ENCODE measurements at regions not wholly inside any gene's neighbourhood (a gene's known extent, or its start where the extent isn't known, plus 50 kb on each side); places are given as distances from the start of the nearest gene placed in this dataset.

GRCh38 chr1:30010506-30011106 is 712.8 kb downstream of the MATN1 start:
- Histone ChIP-seq H3K27ac (ENCODE audit: low read length) (no peak overlapping the region), H3K9me3 (replicated peaks; ENCODE audit: control insufficient read depth, low read depth, low read length) (no peaks in the 10 kb centered on the region), H3K27me3 (ENCODE audit: control insufficient read depth, insufficient read depth, low read length) (no peaks in the 10 kb centered on the region), H3K4me1 (ENCODE audit: control insufficient read depth, insufficient read depth, low read length) (no peaks in the 10 kb centered on the region), H3K36me3 (ENCODE audit: control insufficient read depth, insufficient read depth, low read length) (no peaks in the 10 kb centered on the region), H3K4me3 (ENCODE audit: low read length) (no peak overlapping the region)
- DNase-seq: no peak
- 70% methylated on average over 16 of the region's 16 CpGs for WGBS (ENCODE audit: insufficient coverage)

GRCh38 chr1:30009720-30010119 is 713.7 kb downstream of the MATN1 start:
- H3K27me3 ChIP-seq (ENCODE audit: control insufficient read depth, insufficient read depth, low read length): no peaks in the 10 kb centered on the region
- no peaks in the 10 kb centered on the region for H3K36me3 ChIP-seq (ENCODE audit: control insufficient read depth, insufficient read depth, low read length)
- H3K4me3 ChIP-seq (ENCODE audit: low read length): no peak overlapping the region
- DNase-seq: no peak
- no peaks in the 10 kb centered on the region for H3K4me1 ChIP-seq (ENCODE audit: control insufficient read depth, insufficient read depth, low read length)
- 19% methylated on average over 2 of the region's 2 CpGs for WGBS (ENCODE audit: insufficient coverage)
- H3K9me3 ChIP-seq (replicated peaks; ENCODE audit: control insufficient read depth, low read depth, low read length): no peaks in the 10 kb centered on the region
- no peak overlapping the region for H3K27ac ChIP-seq (ENCODE audit: low read length)

GRCh38 chr1:30008998-30009657 is 714.3 kb downstream of the MATN1 start:
- no peaks in the 10 kb centered on the region for H3K36me3 ChIP-seq (ENCODE audit: control insufficient read depth, insufficient read depth, low read length)
- no peaks in the 10 kb centered on the region for H3K27me3 ChIP-seq (ENCODE audit: control insufficient read depth, insufficient read depth, low read length)
- no peak for DNase-seq
- no peak overlapping the region for H3K27ac ChIP-seq (ENCODE audit: low read length)
- H3K4me3 ChIP-seq (ENCODE audit: low read length): no peak overlapping the region
- no peaks in the 10 kb centered on the region for H3K9me3 ChIP-seq (replicated peaks; ENCODE audit: control insufficient read depth, low read depth, low read length)
- WGBS (ENCODE audit: insufficient coverage): 62% methylated on average over 10 of the region's 12 CpGs
- no peaks in the 10 kb centered on the region for H3K4me1 ChIP-seq (ENCODE audit: control insufficient read depth, insufficient read depth, low read length)

GRCh38 chr1:30008372-30008997 is 714.9 kb downstream of the MATN1 start:
- Histone ChIP-seq H3K9me3 (replicated peaks; ENCODE audit: control insufficient read depth, low read depth, low read length) (no peaks in the 10 kb centered on the region), H3K27ac (ENCODE audit: low read length) (no peak overlapping the region), H3K4me1 (ENCODE audit: control insufficient read depth, insufficient read depth, low read length) (no peaks in the 10 kb centered on the region), H3K4me3 (ENCODE audit: low read length) (no peak overlapping the region), H3K27me3 (ENCODE audit: control insufficient read depth, insufficient read depth, low read length) (no peaks in the 10 kb centered on the region), H3K36me3 (ENCODE audit: control insufficient read depth, insufficient read depth, low read length) (no peaks in the 10 kb centered on the region)
- DNase-seq: no peak
- 22% methylated on average over 4 of the region's 6 CpGs for WGBS (ENCODE audit: insufficient coverage)

DNA sequence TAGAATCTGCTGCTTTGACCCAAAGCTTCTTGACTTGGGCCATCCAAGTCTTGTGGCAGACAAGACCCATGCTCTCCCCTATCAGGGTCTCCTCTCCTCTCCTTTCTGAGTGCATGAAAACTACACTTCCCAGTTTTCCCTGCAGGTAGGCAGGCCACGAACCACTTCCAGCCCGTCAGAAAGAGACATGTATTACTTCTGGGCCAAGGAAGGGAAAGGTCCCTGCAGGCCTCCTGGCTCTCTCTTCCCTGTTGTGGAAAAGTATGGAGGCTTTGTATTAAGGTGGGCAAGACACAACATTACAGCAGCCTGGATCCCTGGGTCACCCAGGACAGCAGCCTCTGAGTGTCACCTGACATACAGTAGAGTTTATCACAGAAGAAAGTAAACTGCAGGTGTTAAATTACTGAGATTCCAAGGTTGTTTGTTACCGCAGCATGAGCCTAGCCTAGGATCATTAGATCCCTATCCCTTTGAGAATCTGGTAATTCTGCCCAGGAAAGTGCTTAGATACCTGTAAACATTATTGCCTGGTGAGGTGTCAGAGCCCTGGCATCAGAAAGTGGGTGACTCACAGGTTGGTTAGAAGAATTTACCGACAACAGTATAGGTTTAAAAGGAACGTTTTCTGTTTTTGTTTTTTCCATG is 717.3 kb downstream of the MATN1 start:
- H3K36me3 ChIP-seq (ENCODE audit: control insufficient read depth, insufficient read depth, low read length): no peaks in the 10 kb centered on the region
- no peak for DNase-seq
- H3K4me3 ChIP-seq (ENCODE audit: low read length): no peak overlapping the region
- no CpG with 5 or more reads among the region's 5 CpGs for WGBS (ENCODE audit: insufficient coverage)
- H3K4me1 ChIP-seq (ENCODE audit: control insufficient read depth, insufficient read depth, low read length): no peaks in the 10 kb centered on the region
- H3K27ac ChIP-seq (ENCODE audit: low read length): no peak overlapping the region
- H3K9me3 ChIP-seq (replicated peaks; ENCODE audit: control insufficient read depth, low read depth, low read length): no peaks in the 10 kb centered on the region
- no peaks in the 10 kb centered on the region for H3K27me3 ChIP-seq (ENCODE audit: control insufficient read depth, insufficient read depth, low read length)

- H3K4me3 ChIP-seq (ENCODE audit: low read length): no peak overlapping the region
- no peaks in the 10 kb centered on the region for H3K9me3 ChIP-seq (replicated peaks; ENCODE audit: control insufficient read depth, low read depth, low read length)
- no peaks in the 10 kb centered on the region for H3K27me3 ChIP-seq (ENCODE audit: control insufficient read depth, insufficient read depth, low read length)
- DNase-seq: no peak
- 94% methylated on average over 3 of the region's 5 CpGs for WGBS (ENCODE audit: insufficient coverage)
- no peaks in the 10 kb centered on the region for H3K36me3 ChIP-seq (ENCODE audit: control insufficient read depth, insufficient read depth, low read length)
- H3K27ac ChIP-seq (ENCODE audit: low read length): no peak overlapping the region
- H3K4me1 ChIP-seq (ENCODE audit: control insufficient read depth, insufficient read depth, low read length): no peaks in the 10 kb centered on the region
These were observed 721.7 kb downstream of the MATN1 start for GRCh38 chr1:30001732-30002039.

DNA sequence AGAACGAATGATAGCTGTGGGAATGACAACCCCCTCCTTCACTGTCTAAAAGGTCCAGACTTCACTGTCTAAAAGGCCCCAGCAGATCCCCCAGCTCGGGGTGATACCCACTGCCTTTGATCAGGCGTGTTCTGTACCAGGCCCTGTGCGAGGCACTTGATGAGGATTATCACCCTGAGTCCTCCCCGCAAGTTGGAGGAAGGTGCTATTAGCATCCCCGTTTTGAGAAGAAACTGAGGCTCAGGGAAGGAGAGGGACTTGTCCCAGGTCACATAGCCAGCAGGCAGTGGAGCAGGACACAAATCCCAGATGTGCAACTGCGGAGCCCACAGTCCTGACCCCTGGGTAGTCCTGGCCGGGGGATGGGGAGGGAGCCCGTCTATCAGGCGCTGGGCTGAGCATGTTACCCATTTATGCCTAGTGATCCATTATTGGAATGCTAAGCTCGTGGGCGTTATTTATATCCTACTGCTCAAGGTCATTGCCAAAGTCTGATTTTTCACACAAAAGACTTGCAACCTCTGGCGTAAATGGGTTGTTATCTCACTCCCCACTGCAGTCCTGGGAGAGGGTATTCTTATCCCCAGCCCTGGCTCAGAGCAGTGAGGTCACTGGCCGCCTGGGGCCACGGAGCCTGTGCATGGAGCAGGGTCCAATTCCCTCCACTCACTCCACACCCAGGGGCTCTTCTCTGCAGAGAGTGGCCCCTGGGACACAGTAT is 722.2 kb downstream of the MATN1 start:
- Histone ChIP-seq H3K4me1 (ENCODE audit: control insufficient read depth, insufficient read depth, low read length) (no peaks in the 10 kb centered on the region), H3K4me3 (ENCODE audit: low read length) (no peak overlapping the region), H3K36me3 (ENCODE audit: control insufficient read depth, insufficient read depth, low read length) (no peaks in the 10 kb centered on the region), H3K9me3 (replicated peaks; ENCODE audit: control insufficient read depth, low read depth, low read length) (no peaks in the 10 kb centered on the region), H3K27me3 (ENCODE audit: control insufficient read depth, insufficient read depth, low read length) (no peaks in the 10 kb centered on the region), H3K27ac (ENCODE audit: low read length) (no peak overlapping the region)
- WGBS (ENCODE audit: insufficient coverage): 62% methylated on average over 12 of the region's 15 CpGs
- DNase-seq: no peak

DNA sequence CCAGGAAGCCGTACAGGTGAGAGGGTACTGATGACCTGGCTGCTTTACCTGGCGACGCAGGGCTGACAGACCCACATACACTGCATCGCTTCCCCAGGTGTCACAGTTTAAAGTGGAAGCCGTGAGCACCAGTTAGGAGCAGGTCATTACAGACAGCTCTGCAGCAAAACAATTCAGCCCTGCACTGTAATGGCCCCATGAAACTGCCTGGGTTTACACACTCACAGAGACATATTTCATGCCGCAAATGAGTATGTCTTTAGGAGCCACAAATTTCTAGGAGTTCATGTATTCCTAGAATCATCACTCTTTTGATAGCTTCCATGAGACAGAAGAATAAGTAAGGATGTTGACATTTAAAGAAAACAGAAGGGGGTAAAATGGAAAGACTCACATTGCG is 723.1 kb downstream of the MATN1 start:
- Histone ChIP-seq H3K27me3 (ENCODE audit: control insufficient read depth, insufficient read depth, low read length) (no peaks in the 10 kb centered on the region), H3K4me1 (ENCODE audit: control insufficient read depth, insufficient read depth, low read length) (no peaks in the 10 kb centered on the region), H3K4me3 (ENCODE audit: low read length) (no peak overlapping the region), H3K27ac (ENCODE audit: low read length) (no peak overlapping the region), H3K36me3 (ENCODE audit: control insufficient read depth, insufficient read depth, low read length) (no peaks in the 10 kb centered on the region), H3K9me3 (replicated peaks; ENCODE audit: control insufficient read depth, low read depth, low read length) (no peaks in the 10 kb centered on the region)
- 89% methylated on average over 5 of the region's 7 CpGs for WGBS (ENCODE audit: insufficient coverage)
- DNase-seq: no peak

- H3K4me1 ChIP-seq (ENCODE audit: control insufficient read depth, insufficient read depth, low read length): no peaks in the 10 kb centered on the region
- no peaks in the 10 kb centered on the region for H3K36me3 ChIP-seq (ENCODE audit: control insufficient read depth, insufficient read depth, low read length)
- no peaks in the 10 kb centered on the region for H3K27me3 ChIP-seq (ENCODE audit: control insufficient read depth, insufficient read depth, low read length)
- H3K9me3 ChIP-seq (replicated peaks; ENCODE audit: control insufficient read depth, low read depth, low read length): no peaks in the 10 kb centered on the region
- DNase-seq: no peak
- WGBS (ENCODE audit: insufficient coverage): no CpG with 5 or more reads among the region's 1 CpG
- H3K27ac ChIP-seq (ENCODE audit: low read length): no peak overlapping the region
- H3K4me3 ChIP-seq (ENCODE audit: low read length): no peak overlapping the region
These were observed 723.8 kb downstream of the MATN1 start for GRCh38 chr1:29999595-29999994.

- no peaks in the 10 kb centered on the region for H3K27me3 ChIP-seq (ENCODE audit: control insufficient read depth, insufficient read depth, low read length)
- no peak for DNase-seq
- 75% methylated on average over 2 of the region's 4 CpGs for WGBS (ENCODE audit: insufficient coverage)
- no peak overlapping the region for H3K27ac ChIP-seq (ENCODE audit: low read length)
- no peak overlapping the region for H3K4me3 ChIP-seq (ENCODE audit: low read length)
- H3K4me1 ChIP-seq (ENCODE audit: control insufficient read depth, insufficient read depth, low read length): no peaks in the 10 kb centered on the region
- no peaks in the 10 kb centered on the region for H3K36me3 ChIP-seq (ENCODE audit: control insufficient read depth, insufficient read depth, low read length)
- H3K9me3 ChIP-seq (replicated peaks; ENCODE audit: control insufficient read depth, low read depth, low read length): no peaks in the 10 kb centered on the region
These were observed 724.7 kb downstream of the MATN1 start for GRCh38 chr1:29998686-29999085.
